ENCODE measurements at regions not wholly inside any gene's neighbourhood (a gene's known extent, or its start where the extent isn't known, plus 50 kb on each side); places are given as distances from the start of the nearest gene placed in this dataset.
"Not testable (repeated sequence)": the region's sequence is repeated elsewhere in the genome, so short reads cannot be mapped to it uniquely, and the experiment has no call there.

GRCh38 chr3:195960971-195961775 lies 52.8 kb upstream of the TNK2 start:
- Histone ChIP-seq H3K27ac (peak overlapping the region in 3 of 4 donors; percentile 75 to 78 (median 77)), H3K36me3 (peaks cover 0 to 42% (median 19%) of the 10 kb centered on the region in 4 donors), H3K4me1 (peaks cover 0 to 24% (median 11%) of the 10 kb centered on the region in 4 donors)
- H3K27me3 ChIP-seq; H3K4me3 ChIP-seq; H3K9me3 ChIP-seq; intact Hi-C loops (cut with DNase I): not testable (repeated sequence)
- DNase-seq: peak; percentile 39
- 95% methylated on average over 26 of the region's 26 CpGs for WGBS, 2 donors

- peak overlapping the region in 3 of 4 donors; percentile 75 to 78 (median 77) for H3K27ac ChIP-seq
- H3K4me3 ChIP-seq; intact Hi-C loops (cut with DNase I); H3K27me3 ChIP-seq; H3K9me3 ChIP-seq; DNase-seq: not testable (repeated sequence)
- H3K36me3 ChIP-seq: peaks cover 0 to 32% (median 13%) of the 10 kb centered on the region in 4 donors
- WGBS, 2 donors: 93 to 96% methylated on average over 2 of the region's 2 CpGs
- peaks cover 0 to 28% (median 12%) of the 10 kb centered on the region in 4 donors for H3K4me1 ChIP-seq
Measured at GRCh38 chr3:195960164-195960563, 51.8 kb upstream of the TNK2 start.

- DNase-seq: peak; percentile 12
- WGBS, 2 donors: 70 to 77% methylated on average over 5 to 7 of the region's 15 CpGs
- peak overlapping the region in 3 of 4 donors; percentile 75 to 78 (median 77) for H3K27ac ChIP-seq
- H3K4me3 ChIP-seq, H3K9me3 ChIP-seq, H3K27me3 ChIP-seq: not testable (repeated sequence)
- peaks cover 0 to 26% (median 7%) of the 10 kb centered on the region in 4 donors for H3K36me3 ChIP-seq
- intact Hi-C loops (cut with DNase I): loop anchor here (5.0 kb wide), 1 partner anchor 47 kb away; no protein-coding TSS in a partner anchor
- TF ChIP-seq POLR2AphosphoS5 (IDR thresholded peaks at IDR 0.05): peak in 1 of 4 donors; percentile 28
- peaks cover 0 to 30% (median 13%) of the 10 kb centered on the region in 4 donors for H3K4me1 ChIP-seq
Measured at GRCh38 chr3:195959367-195960157, 51.2 kb upstream of the TNK2 start.

- not testable (repeated sequence) for H3K27me3 ChIP-seq, H3K9me3 ChIP-seq, H3K4me3 ChIP-seq
- intact Hi-C loops (cut with DNase I): loop anchor here (5.0 kb wide), 1 partner anchor 46 kb away; no protein-coding TSS in a partner anchor
- peak; percentile 39 for DNase-seq
- peaks cover 0 to 30% (median 13%) of the 10 kb centered on the region in 4 donors for H3K4me1 ChIP-seq
- peak overlapping the region in 3 of 4 donors; percentile 59 to 67 (median 63) for H3K27ac ChIP-seq
- WGBS, 2 donors: 51 to 85% methylated on average over 11 of the region's 11 CpGs
- H3K36me3 ChIP-seq: peaks cover 0 to 23% (median 6%) of the 10 kb centered on the region in 4 donors
Measured at GRCh38 chr3:195958736-195959135, 50.4 kb upstream of the TNK2 start.
